HG03060 (cell line): ENCODE measurements at regions not wholly inside any gene's neighbourhood (a gene's known extent, or its start where the extent isn't known, plus 50 kb on each side); places are given as distances from the start of the nearest gene placed in this dataset.

Experiments
- ATAC-seq: cut with Tn5 transposase; IDR thresholded peaks from one replicate; pipeline ENCODE4 v1.9.1; 2021; ENCODE audit warnings: low read depth, moderate number of reproducible peaks; ENCODE audit not compliant: unreplicated experiment

DNA sequence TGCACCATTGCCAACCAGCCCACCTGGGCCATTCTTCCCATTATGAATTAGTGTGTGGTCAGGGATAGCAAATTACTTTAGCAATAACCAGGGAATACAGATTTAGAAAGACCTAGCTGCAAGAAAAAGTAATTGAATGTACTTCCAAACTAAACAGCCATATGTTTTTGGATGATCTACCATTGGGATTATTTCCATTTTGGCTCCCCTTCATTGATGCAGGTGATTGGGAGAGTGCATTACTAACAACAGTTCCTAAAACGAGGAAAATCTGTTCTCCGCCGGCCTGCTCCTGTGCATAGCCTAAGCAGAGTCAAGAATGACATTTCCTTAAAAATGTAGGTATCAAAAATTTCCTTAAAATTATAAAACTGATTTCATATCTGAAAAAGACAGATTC, 58.5 kb downstream of the MAIP1 start:
- no peak for ATAC-seq

DNA sequence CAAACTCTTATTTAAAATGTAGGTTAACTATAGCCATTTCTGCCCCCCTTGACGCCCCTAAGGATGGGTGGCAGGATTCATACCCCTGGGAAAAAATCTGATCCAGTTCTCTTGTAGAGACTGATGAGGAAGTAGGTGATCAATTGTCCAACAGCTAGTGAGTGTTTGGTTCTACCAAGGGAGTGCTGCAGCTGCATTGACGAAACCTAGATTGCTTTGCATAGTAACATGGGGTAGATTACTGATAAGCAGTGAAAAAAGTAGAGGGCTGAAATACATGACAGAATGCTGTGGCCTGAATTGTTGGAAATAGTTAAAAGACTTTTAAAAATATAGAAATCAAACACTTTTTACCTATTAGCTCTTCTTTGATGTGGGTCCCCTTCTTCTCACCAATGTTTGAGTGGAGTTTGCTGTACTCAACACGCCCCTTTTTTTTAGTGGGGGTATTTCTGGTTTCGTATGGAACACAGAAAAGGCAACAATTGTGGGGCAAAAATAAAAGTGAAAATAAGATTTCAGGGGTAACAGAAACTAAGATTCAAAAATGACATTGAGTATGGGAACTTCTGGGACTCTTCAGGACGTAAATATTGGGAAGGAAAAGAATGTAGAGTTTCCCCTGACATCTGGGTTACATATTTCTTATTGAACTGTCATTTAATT, 66.2 kb downstream of the MAIP1 start:
- ATAC-seq: no peak

DNA sequence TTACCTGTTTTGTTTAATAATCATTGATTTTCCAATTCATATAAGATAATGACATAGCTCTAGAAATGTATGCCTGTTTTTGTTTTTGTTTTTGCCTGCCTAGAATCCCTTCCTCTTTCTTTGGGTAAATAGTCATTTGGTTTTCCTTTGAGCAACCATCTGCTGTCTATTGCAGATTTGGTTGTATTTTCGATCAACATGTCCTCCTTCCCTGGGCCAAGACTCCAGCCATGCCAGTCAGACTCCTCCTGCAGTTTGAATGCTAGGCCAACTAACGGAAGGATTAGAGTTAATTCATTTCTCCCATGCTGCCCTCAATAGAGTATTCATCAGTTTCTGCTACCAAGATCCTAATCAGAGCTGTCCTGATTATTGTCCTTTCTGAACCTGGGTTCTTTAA, 67.1 kb downstream of the MAIP1 start:
- no peak for ATAC-seq

DNA sequence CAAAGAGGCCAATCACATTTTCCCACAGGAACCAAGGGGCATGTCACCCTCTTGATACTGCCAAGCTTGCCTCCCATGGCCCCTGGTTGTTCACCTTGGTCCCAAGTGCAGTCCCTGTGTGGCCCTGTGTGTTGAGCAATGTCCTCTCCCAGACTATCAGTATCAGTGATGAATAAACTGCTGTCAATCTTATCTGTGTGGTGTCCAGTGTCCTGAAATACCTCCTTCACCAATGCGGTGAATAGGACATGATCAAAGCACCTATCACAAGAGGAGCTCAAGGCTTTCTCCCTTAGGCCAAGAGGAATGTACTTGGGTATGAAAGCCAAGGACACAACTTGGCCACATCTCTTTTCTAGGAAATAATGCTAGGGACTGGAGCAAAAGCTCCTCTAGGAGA, 68.2 kb downstream of the MAIP1 start:
- ATAC-seq: no peak

DNA sequence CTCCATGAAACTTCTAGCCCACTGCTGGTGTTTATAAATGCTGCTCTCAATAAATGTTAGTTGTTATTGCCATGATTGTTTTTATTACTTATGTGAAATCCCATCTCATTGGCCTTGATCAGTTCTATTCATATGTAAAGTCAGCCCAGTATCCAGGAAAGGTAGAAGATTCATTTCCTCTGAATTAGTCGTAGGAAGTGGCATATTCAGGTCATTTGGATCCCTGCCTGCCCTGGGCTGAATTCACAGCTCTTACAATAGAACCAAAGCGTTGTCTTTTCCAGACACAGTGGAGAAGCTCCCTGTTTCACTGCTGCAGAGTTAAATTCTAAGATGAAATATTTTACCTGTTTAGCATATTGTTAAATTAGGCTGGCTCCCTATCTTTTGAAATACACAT, 70.3 kb downstream of the MAIP1 start:
- ATAC-seq: no peak

DNA sequence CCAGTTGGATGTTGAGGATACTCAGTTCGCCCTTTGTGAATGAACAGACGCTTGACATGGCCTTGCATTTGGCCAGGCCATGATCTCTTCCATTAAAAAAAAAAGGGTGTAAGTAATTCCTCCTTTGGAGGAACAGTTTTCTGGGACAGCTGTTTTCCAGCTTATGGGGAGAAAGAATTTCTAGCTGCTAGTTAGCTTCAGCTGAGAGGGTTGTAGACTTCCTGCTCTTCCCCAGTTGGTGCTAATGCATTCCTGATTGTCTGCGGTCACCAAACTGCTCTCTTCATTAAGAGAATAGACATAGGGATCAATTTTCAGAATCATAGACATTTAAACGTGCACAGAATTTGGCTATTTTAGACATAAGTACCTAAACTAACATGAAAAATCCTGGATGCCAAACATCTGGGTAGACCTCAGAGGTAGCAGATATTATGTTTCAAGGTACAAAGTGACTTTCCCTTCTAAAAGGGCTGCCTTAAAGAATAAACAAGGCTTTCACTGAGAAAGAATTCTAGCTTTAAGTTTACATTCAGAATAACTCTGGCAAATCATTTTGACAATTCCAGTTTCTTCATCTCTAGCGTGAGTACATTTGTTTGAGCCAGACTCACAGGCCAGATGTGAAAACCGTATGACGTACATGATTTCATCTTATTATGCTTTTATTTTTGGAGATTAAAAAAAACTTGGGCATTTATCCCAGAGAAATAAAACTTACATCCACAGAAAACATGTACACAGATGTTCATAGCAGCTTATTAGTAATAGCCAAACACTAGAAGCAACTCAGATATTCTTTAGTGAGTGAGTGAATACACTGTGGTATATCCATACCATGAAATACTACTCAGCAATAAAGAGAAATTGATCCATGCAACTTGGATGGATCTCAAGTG, 71.2 kb downstream of the MAIP1 start:
- ATAC-seq: no peak

DNA sequence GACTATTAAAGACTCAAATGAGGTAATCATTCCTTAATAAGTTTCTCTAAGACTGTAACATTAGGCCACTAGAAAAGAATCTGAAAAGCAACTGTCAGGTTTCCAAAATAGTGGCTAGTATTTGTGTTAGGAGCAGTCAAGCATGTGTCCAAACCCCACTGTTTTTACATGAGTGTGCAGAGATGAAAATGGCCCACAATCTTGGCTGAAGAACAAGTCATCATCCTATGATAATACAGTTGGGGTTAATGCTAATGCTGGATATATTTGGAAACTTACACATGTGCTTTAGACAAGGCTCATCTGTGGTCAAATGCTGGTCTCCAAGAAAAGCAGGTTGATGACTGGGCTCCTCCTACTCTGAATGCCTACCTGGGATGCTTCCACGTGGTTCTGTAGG, 73.6 kb downstream of the MAIP1 start:
- ATAC-seq: no peak

DNA sequence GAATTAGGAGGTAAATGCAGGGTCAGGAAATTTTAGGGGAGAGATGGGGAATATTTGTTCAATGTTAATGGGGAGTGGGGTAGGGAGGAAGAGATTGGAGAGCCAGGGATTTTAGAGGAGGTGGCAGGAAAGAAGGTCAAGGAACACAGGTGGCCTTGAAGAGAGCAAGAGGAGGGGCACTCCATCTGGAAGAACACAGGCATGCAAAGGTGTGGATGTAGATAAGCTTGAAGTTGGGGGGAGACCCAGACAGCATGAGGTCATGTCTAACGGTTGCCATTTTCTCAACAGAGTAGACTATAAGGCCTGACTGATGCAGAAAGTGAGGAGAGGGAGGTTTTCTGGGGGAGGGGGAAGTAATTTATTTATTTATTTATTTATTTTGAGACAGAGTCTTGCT, 77.5 kb downstream of the MAIP1 start:
- no peak for ATAC-seq

DNA sequence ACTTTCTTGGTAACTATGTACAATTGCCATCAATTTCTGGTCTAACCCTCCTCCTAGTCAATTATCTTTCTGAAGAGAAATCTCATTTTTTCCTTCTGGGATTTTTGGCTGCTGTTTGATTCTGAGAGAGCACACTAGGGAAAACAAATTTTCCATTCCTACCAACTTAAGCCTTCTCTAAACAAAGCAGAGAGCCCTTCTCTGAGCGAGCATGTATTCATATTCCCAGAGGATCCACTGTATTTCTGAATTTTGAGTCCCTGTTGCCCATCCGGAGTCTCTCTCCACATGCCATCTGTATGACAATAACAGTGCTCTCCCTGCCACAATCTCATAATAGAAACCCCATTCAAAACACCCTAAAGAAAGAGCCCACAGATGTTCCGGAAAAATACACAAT, 78.5 kb downstream of the MAIP1 start:
- ATAC-seq: no peak

DNA sequence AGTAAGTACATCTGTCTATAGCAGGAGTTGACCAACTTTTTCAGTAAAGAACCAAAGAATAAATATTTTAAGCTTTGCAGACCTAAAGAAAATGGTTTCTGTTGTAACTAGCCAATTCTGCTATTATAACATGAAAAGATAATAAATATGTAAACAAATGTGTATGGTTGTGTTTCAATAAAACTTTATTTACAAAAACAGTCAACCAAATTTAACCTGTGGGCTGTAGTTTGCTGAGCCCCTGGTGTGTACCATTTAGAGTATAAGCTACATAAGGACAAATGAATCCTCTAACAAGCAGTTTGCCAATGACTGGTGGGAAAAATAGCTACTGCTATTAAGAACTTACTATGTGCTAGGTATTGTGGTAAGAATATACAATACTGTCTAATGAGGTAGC, 79.4 kb downstream of the MAIP1 start:
- no peak for ATAC-seq

DNA sequence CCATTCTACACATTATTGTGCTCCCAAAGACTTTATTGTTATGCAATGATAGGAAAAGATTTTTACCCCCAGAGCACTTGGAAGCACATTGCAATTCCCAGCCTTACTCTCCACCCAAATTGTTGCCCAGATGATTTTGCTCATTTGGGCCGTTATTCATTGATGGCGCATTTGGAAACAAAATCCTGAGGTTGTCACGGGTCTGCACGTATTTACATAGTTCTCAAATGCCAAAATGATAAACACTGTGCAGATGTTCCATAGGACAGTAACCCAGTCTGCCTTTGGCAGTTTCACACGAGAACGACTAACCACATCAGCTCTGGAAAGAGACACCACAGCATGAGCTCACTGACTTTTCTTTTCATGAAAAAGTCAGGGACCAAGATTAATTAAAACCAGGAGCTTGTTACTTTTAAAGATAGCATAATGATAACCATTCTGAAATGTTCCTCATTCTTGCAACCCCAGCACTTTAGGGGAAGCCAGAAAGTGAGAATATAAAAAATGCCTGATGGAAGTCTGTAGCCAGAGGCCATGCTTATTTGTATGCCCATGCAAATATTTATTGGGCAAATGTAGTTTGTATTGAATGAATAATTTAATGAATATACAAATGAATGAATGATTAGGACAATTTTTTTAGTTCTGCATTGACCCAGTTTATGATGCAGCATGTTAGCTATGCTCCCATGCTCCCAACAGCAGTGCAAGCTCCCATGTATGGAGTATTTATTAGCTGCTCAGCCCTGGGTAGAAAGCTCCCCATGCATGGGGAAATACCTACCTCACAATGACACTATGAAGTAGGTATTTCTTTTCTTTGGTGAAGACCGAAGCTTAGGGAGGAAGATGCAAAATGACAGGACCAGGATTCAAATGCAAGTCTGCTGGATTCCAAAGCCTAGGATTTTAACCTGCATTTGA, 84.6 kb downstream of the MAIP1 start:
- ATAC-seq: no peak

DNA sequence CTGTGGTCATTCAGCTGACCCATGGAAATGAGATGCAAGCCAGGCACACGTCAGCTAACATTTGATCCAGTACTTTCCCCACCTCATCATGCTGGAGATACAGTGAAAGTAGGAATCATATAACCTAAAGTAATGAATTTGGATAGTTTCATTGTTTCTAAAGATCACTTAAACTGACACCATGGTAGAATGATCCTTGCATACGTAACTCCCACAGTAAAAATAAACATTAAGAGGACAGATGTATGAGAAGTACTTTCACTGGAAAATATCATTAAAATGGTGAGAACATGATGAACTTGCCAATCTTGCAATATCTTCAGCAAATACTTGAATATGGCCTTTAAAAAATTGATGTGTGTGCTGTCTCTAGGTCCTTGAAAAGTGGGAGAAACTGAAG, 85.4 kb downstream of the MAIP1 start:
- ATAC-seq: no peak

DNA sequence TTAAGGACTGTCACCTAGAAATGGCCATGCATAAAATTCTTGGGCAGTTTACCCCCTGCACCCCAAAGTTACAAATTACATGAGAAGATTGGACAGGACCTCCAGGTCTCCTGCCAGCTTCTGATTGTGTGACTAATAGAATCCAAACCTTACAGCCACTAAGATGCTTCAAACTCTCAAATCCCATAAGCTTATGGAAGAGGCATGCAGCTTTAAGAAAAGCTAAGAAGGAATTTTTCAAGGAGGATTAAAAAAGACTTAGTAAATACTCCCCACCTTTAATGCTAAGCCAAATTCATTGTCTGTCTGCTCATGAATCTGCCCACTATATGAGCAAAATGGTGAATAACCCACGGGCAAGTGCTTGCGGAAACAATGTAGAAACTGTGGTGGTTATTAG, 86.3 kb downstream of the MAIP1 start:
- no peak for ATAC-seq

DNA sequence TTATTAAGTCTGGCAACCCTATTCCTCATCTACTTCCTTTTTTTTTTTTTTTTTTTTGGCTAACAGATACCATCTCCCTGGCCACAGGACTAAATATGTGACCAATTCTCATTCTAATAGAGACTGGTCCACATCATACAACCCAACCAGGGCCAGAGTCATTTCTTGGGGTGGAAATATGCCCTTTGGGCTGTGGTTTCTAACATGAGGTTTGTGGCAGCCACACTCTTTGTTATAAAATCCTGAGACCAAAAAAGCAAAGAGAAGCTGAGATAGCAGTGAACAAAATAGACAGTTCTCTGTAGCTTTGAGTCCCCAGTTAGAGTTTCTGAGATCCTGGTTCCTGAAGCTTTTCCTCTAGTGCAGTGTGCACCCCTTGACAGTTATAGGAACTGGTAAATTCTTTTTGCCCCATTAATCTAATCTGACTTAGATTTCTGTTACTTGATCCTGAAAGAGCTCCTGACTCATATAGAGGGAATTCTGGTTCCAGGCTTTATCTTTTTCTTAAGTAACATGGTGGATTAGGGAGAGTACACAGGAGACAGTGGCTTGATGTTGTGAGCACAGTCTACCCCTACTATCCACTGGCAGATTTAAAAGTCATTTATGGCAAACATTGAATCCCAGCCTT, 86.8 kb downstream of the MAIP1 start:
- no peak for ATAC-seq

DNA sequence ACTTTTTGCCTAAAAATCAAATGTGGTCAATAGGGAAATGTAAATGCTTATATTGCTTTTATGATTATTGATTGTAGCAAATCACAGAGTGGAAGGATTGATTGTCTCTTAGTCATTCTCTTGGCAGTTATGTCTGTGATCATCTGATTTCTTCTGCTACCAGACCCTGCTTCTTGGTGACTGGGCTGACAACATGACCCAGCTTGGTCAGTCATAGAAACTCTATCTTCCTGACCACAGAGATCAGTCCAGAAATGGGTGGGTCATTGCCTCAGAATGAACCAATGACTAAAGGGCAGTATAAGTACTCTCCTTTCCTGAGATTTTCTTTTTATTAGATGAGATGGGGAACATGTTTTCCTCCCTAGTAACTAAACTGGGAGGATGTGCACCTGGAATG, 87.6 kb downstream of the MAIP1 start:
- no peak for ATAC-seq

DNA sequence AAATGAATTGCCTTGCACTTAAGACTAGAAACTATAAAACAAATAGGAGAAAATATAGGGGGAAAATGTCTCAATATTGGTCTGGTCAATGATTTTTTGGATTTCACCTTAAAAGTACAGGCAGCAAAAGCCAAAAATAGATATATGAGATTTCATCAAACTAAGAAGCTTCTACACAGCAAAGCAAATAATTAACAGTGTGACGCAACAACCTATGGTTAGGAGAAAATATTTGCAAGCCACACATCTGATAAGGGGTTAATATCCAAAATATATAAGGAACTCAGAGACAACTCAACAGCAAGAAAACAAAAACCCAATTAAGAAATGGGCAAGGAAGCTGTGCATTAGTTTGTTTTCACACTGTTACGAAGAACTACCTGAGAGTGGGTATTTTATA, 89.1 kb downstream of the MAIP1 start:
- no peak for ATAC-seq

DNA sequence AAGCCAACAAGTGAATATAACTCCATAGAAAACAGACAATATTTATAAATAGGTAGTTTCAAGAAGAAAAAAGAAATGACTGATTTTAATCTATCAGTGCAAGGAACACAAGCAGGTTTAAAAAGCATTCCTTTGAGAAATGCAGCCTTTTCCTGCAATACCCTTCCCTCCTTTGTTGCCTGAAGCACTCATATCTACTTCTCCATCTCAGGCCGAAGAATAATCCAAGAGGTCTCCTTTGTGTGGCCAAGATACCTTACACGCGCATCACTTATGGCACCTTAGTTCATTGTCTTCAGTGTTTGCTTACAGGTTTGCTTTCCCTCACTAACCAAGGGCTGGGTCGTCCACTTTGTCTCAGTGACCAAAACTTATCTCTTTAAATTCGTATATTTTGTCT, 93.0 kb downstream of the MAIP1 start:
- ATAC-seq: no peak

DNA sequence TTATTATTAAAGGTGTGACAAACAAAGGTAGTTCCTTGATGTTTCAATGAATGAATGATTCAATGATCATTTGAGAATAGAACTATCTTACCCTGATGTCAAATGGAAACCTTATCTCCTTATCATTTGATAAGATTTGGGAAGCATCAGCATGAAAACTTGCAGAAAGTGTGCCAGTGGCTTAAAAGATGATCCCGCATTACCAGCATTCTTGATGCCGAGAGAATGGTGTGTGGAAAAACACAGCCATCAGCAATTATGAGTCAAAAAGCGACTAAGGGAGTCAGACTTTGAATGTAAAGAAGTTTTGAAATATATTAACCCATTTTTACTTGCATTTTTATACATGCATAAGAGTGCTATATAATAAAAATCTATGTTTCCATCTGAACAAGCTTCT, 93.7 kb downstream of the MAIP1 start:
- ATAC-seq: no peak

DNA sequence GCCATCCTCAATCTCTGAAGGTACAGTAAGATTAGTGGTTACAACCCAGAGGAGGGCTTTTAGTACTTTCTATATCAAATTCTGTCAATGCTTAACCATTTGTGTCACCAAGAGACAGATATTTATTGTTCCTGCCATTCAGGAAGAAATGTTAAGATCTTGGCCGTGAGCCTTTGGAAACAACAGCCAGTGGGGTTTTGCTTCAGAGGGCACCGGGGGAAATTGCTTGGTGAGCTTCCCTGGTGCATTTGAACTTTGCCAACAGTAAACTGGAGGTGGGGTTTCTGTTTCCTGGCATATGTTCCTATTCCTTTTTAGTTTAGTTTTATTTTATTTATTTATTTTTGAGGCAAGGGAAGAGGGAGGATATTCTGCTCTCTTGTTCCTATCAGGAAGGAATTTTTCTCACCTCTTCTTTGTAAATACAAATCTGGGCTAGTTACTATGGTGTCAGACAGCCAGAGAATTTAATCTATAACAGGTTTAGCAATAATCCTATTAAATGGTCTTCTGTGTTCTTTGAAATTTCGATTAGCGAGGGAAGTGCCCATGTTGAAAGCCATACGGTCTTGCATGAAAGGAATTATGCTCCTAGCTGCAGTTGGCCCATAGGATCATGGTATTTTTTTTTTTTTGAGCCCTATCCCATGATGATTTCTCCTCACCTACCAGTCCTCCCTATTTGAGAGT, 95.7 kb downstream of the MAIP1 start:
- ATAC-seq: no peak

DNA sequence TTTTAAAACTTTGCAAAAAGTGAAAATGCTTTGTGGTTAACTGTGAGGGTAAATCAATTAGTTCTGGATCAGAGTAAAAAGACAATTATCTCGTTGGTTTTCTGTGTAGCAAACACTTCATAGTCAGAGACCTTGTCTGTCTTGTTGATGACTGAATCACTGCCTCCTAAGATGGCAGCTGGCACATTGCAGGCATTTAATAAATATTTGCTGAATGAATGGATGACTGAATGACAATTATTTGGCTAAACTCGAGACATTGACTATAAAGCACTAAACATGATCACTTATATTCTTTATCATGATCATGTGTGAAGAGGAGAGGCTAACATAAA, 96.2 kb downstream of the MAIP1 start:
- ATAC-seq: no peak
